NCI-H82 treated with DMSO at 0.1 percent for 48 hours (cell line): ENCODE measurements at regions not wholly inside any gene's neighbourhood (a gene's known extent, or its start where the extent isn't known, plus 50 kb on each side); places are given as distances from the start of the nearest gene placed in this dataset.

Experiments
- DNase-seq: peaks from one replicate; lab custom pipeline; 2025; ENCODE audit not compliant: unreplicated experiment; lab: John Stamatoyannopoulos, UW

DNA sequence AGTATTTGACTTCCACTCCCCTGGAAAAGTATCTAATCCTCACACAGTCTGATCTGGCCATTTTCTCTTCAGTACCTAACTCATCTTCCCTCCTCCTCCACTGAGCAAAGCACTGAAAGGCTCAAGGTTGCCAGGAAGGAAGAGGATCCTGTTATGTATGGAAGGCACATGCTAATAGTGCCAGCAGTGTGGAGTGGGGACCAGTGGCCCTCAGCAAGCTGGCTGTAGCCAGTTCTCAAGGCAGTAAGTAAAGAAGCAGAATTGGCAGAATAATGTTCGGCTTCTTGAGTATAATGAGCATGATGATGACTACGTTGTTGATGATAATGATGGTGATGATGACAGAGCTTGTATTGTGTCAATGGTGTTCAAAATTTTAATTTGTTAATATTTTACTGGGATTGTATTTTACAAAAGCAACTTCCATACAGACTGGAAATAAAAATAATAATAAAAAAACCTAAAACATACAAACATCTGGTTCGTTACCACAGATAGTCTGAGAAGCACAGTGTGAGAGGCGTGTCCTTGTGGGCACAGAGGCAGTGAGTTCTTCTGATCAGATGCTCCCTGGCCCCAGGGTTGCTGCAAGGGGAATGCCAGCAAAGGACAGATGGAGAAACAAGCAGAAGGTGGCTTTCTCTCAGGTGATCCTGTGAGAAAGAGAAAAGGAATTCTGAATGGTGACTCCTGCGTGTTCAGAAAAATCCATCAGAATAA lies 528.8 kb downstream of the CMPK2 start:
- no peak for DNase-seq

DNA sequence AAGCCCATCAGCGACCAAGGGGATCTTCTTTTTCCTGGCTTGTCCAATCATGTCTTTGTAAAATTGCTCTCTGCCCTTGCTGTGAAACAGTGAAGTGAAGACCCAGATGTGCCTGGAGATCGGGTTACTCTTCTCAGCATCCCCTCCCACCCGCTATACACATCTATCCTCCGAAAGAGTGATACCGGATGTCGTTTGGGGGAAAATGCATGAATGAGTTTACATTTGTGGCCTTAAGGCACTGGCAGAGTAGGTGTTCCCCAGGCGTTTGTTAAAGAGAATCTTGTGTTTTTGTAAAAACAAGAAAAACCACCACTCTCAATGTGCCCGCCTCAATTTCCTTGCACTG lies 528.3 kb downstream of the CMPK2 start:
- no peak for DNase-seq

DNA sequence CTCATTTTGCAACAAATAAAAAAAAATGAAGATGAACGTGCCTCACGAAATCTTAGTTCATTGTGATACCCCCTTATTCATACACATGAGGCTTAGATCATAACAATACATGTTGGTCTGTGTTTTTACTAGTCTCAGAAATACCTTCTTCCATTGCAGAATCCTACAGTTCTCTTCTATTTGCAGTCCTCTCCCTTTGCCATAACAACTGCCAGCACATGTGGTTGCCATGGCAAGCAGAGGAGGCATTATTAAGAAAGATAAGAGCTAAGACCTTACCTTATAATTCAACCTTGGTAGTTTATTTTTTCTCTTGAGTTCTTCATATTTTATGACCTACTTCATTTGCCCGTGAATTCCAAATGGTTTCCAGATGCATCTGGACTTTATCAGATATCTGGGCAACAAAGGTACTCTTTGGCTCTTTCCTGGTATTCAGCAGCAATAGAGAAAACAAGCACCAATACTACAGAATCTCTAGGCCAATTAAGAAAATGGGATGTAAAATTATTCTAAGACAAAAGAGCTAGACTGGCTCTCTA lies 524.0 kb downstream of the CMPK2 start:
- no peak for DNase-seq

DNA sequence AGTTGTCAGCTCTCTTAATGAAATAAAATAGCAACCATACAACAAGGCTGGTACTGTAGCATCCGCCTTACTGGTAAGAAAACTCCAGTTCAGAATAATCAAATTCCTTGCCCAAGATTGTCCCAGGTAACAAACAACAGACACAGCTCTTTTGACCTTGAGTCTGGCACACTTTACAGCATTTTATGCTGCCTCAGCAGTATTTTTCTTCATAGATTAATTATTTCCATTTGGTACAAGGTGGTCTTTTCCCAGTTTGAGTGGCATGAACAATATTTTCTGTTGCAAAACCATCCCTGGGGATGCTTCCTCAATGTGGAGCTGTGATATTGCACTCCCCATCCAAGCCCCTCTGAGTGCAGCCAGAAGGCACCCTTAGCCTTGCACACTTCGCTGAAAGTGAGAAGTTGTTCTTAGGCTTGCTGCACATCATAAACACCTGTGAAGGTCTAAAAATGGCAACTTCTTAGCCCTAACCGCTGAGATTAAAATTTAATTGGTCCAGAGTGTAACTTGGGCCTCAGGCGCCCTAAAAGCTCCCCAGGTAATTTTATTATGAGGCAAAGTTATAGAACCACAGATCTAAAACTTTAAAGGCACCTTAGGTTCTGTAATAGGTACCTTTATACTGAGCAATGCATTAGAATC lies 523.3 kb downstream of the CMPK2 start:
- DNase-seq: no peak

DNA sequence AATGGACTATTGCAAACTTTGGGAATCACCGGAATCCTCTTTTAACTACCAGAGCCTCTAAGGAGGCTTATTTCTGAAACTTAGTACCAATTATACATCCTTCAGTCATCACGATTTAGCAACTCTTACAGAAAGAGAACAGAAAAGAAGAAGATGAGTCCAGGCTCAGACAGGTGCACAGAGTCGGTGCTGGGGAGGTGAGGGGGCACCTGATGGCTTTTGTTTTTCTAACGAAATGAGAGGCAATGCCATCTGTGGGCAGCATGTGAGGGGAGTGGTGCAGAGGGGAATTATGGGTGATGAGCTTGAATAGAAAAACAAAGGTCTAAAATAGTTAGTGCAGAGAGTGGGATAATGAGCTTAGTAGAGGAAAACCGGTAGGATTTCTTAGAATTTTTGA lies 522.6 kb downstream of the CMPK2 start:
- DNase-seq: no peak

DNA sequence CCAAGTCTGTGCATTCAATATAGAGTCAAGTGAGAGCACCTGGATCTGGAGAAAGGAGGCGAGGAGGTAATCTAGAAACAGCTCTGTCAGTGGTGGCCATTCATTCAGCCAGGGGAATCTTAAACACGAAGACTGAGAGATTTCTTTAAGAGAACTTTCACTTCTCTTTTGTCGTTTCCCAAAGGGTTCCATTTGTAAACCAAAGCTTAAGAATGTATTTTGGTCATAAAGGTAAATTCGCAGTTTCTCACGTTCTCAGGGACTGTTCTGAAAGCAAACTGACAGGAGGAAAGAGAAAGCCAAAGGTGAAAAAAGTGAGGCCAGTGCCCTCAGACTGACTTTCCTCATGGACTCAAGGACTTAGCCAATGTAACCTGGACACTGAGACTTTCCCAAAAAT lies 513.5 kb downstream of the CMPK2 start:
- DNase-seq: no peak

DNA sequence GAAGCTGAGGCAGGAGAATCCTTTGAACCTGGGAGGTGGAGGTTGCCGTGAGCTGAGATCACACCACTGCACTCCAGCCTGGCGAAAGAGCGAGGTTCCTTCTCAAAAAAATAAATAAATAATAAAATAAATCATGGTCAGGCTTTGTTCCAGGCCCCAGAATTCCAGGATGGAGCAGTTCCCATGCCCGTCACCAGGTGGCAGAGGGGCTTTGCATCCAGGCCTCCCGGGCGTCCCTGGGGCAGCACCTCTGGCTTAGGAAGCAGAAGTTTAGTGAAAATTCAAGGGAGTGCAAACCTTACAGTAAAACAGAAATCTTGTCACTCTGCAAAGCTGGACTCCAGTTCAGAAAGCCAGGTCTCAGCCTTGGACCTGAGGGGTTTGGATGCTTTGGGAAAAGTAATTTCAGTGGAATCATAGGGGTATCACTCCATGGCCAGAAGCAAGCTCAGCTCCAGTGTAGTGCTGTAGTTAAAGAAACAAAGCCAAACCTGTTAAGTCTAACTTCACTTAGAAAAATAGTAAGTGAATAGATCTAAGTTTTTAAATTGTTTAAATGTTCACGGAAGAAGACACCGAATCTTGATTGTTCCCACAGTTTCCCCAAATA lies 512.7 kb downstream of the CMPK2 start:
- DNase-seq: peak; percentile 36

DNA sequence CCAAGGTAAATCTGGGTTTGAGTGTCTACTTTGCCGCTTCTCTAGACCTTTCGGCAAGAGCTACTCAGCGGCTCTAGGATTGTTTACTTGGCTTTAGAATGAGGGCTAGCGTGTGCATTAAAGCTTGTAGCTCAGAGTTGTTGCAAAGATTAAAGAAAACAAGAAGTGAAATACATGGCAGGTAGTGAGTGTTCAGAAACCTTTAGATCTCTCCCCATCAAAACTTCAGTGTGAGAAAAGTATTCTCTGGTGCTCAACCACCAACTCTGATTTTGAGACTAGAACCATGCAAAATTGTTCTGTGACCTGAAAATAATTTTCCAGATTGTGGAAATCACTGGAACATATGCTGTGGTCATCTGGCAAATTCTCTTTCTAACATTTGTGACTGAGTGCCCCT lies 512.0 kb downstream of the CMPK2 start:
- no peak for DNase-seq

DNA sequence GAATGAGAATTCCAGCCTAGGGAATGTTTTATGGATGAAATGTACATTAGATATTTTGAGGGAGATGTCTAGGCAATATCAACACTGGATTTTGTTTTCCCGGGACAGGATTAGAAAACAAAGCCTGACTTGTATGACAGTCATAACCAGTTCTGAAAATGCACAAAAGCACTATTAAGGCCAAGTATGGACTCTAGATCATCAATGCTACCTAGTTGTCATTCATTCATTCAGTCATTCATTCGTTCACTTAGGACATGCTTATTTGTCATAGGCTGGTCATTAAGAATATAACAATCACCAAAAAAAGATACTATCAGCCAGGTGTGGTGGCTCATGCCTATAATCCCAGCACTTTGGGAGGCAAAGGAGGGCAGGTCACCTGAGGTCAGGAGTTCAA lies 511.2 kb downstream of the CMPK2 start:
- no peak for DNase-seq

DNA sequence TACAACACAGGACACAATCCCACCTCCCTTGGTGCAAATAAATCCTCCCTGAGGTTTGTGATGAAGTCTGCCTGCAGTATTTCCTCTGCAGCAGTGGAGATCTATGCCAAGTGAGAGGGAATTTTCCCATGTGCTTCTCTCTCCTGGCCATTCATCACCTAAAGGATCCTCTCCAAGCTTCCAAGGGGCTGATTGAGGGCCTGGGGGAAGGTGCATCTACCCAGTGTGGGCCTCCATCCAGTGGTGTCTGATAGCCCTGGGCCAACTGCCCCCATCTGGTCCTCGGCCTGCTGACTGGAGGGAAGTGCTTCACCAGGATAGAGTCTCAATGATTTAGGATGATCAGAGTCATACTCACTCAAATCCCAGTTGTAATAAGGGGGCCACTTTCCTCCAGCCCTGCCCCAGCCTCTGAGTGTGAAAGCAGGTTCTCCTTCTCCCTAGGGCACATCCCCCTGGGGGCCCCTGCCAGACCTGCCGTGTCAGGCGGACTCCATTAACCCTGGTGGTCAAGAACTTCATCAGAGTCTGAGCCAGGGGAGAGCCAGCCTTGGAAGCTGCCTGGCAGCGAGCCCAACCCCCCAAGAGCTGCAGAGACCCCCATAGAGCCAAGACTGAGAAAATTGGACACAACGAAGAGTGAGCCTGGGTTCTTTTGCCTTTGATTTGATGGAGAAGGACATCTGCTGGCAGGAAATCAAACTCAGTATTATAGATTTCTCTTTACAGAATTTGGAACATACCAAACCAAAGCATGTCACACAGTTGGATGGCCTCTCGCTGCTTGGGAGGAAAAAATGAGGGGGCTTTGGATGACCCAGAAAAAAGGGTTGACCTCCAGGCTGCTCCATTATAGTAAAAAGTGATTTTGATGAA lies 509.6 kb downstream of the CMPK2 start:
- DNase-seq: no peak

DNA sequence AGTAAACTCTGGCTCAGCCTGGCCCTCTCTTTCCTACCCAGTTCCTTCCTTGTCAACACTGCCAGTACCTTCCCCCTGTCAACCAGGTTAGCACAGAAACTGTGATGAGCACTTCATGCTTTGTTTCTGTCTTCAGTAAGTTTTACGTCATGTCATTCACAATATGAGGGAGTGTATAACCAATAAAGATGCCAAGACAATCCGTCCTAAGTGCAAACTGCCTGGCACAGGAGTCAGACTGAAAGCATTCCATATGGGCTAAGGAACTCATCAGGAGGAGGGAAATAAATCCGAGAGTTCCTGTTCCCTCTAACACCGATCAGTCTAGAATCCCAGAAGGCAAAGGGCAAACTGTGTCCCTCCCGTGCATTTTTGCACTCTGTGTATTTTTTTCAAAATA lies 507.2 kb downstream of the CMPK2 start:
- DNase-seq: no peak

DNA sequence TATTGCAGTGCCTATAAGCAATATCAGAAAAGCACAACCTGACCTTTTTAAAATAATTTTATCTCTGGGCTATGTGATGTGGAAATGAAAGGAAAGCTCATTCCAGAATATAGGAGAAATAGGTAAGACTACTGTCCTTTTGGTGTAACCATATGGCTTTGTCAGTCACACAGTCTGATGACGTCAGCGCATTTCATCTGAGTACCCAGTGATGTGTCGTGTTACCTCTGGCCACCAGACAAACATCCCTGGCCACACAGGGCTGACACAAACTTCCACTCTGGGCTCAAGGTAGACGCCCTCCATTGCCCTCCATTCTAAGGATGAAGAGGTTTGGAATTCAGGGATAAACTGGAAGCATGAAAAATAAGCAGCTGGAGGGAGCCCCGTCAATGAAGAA lies 506.7 kb downstream of the CMPK2 start:
- no peak for DNase-seq

DNA sequence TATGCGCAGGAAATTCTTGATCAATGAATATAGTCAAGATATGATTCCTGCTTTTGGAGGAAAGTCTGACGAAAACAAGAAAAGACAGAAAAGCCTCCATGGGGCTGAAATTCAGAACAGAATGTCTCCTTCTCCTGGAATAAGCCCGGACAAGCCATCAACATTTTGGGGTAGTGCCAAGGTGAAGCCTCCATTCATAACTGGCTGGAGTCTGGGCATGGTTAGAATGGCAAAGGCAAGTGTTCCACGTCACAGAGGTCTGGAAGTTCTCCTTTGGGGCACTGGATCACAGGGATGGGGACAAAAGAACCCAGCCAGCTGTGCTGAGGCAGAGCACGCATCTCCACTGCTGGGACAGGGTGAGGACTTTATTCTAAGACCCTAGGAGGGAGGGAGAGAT lies 505.7 kb downstream of the CMPK2 start:
- no peak for DNase-seq

DNA sequence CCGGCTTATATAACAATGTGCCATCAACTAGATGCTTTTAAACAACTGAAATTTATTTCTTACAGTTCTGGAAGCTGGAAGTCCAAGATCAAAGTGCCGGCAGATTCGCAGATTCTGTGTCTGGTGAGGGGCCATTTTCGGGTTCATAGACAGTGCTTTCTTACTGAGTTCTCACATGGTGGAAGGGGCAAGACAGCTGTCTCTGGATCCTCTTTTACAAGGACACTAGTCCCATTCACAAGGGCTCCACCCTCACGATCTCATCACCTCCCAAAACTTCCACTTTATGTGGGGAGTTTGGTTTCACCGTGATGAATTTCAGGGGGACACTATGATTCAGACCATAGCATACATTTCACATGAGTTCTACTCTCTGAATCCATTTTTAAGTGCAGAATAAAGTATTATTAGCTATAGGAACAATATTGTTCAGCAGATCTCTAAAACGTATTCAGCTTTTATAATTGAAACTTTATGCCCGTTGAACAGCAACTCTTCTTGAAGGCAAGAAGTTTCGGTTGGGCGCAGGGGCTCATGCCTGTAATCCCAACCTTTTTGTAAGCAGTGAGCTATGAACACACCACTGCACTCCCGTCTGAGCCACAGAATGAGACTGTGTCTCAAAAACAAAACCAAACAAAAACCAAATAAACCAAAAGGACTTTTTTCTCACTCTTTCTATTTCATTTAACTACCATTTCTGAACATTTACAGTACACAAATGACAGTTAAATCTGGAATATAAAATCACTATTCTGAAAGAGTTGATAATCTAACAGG lies 502.8 kb downstream of the CMPK2 start:
- DNase-seq: no peak

DNA sequence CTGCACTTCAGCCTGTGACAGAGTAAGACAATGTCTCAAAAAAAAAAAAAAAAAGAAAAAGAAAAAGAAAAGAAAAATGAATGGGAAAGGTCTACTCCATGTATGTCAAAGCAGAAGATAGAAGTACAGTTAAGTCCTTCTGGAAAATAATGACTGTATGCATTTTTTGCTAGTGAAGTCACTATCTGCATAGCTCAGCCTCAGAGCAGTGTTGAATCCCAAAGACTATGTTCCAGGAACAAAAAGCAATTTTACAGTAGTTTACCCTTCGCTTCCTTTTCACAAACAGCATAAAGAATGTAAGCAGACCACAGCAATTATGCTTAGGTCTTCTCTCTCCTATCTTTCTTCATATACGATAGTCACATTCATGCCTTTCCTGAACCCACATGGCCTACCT lies 497.4 kb downstream of the CMPK2 start:
- DNase-seq: no peak

DNA sequence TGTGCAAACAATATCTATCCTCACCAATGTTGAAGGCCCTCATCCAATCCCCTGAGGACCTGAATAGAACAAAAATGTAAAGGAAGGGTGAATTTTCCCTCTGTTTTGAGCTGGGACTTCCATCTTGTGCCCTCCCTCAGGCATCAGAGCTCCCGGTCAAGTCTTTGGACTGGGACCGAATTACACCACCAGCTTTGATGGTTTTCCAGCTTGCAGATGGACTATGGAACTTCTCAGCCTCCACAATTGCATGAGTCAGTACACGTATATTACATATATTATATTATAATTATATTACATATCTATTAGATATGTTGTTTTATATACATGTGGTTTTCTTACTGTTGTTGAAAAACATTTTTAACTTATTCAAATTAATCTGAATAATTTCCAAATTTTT lies 496.4 kb downstream of the CMPK2 start:
- DNase-seq: no peak

DNA sequence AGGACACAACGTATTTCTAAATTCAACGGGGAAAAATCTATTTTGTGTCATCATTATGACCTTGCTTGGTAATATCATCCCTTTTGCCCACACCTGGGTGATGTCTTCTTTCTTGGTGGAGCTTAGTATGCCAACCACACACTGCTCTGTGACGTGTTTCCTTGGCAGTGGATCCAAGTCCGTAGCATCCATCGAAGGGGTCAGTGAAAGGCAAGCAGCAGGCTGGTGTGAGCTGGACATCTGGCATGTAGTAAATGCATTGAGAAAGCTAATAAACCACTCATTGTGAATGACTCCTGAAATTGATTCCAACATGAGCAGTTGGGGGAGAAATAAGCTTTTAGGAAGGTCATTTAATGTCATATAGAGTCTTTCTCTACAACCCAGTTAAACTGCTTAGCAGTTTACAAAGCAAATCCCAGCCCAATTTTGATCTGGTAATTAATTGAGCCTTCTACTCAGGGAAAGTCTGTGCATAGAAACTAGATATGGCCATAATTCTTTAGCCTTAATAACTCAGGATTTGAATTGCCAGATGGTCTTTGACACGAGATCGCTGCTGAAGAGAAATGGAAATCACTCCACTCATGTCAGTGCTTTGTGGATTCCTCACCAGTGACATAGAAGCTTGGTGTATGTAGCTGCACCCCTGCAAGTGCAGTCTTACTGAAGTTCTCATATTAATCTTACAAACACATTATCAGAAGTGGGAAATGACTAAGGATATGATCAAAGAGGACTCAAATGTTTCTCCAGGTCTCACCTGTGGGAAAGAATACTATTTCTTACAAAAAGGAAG lies 494.8 kb downstream of the CMPK2 start:
- peak; percentile 98 for DNase-seq

DNA sequence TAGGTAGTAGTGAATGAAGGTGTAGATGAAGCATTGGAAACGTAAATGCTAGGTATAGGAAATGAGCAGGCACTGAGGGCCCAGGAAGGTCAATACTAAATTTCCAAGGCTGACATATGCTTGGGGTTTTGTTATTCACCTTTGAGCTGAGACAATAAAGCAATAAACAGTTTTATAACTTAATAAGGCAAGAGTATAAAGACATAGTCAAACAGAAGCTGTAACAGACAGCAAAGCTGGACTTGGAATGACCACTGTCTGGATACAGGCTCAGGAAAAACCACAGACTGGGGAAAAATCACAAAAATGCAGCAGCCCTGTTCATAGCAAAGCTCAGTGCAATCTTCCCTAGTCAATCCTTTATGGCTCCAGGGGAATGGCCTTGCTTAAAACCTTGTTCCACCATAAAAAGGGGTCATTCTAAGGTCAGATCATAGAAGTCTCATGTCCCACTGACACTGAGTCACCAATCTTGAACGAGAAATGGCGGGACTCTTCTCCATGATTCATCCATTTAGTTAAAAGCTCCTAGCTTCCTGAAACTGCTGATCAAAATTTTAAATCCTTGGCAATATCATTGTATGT lies 493.3 kb downstream of the CMPK2 start:
- no peak for DNase-seq

DNA sequence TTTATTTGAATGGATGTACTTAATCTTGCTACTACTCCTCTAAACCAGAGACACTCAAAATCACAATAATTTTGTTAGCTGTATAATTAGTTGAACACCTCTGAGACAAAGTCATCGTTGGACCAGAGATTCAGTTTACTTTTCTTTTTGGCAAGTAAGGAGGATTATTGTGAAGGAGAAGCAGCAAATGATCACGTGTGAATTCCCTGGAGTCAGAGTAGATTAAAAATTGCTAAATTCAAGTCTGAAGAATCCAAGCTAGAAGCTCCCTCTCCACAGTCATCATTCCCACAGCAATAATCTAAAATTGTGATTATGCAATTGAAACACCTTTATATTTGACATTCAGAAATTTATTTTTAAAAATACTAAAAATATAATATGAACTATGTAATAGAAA lies 484.4 kb downstream of the CMPK2 start:
- no peak for DNase-seq

DNA sequence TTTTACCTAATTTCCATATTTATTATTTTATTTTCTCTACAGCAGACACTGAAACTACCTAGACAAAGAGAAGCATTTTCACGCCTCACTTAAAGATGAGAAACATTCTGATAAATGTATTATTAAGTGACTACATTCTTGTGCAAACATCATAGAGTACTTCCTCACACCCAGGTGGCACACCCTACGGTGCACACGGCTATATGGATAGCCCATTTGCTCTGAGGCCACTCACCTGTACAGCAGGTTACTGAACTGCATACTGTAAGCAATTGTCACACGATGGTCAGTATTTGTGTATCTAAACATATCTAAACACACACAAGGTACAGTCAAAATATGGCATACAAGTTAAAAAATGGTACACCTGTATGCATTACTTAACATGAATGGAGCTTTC lies 481.4 kb downstream of the CMPK2 start:
- no peak for DNase-seq
